Neural progenitor cell (in vitro differentiated cells): ENCODE measurements at regions not wholly inside any gene's neighbourhood (a gene's known extent, or its start where the extent isn't known, plus 50 kb on each side); places are given as distances from the start of the nearest gene placed in this dataset.

Experiments used
- EZH2 ChIP-seq: fragments of 200-600 bp; sonication (generic); IDR thresholded peaks from 2 replicates; pipeline ENCODE4 v1.6.1; 2017; ENCODE audit warnings: antibody characterized with exemption, mild to moderate bottlenecking, moderate library complexity
- TF ChIP-seq, protein P1 (sequence below): fragments of 200-600 bp; sonication (generic); IDR thresholded peaks from 2 replicates; pipeline ENCODE4 v1.5.1; 2017; ENCODE audit warnings: antibody characterized with exemption, mild to moderate bottlenecking

DNA sequence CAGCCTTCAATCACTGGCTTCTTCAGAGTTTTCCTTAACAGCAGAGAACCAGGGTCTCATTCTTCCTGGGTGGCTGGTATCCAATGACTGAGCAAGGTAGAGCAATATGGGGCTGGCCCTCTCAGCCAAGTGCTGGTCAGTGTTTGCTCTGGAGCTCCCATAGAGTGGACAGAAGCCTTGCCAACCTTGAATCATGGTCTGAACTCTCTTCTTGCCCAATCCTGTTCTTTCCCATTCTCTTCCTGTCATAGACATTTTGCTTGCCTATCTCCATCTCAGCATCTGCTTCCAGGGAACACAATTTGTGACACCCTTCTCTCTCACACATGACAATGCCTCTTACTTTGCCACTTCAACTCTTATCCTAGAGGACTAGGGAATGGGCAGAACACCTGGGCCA is 245.6 kb upstream of the PEX5L start:
- TF ChIP-seq, protein P1, sequence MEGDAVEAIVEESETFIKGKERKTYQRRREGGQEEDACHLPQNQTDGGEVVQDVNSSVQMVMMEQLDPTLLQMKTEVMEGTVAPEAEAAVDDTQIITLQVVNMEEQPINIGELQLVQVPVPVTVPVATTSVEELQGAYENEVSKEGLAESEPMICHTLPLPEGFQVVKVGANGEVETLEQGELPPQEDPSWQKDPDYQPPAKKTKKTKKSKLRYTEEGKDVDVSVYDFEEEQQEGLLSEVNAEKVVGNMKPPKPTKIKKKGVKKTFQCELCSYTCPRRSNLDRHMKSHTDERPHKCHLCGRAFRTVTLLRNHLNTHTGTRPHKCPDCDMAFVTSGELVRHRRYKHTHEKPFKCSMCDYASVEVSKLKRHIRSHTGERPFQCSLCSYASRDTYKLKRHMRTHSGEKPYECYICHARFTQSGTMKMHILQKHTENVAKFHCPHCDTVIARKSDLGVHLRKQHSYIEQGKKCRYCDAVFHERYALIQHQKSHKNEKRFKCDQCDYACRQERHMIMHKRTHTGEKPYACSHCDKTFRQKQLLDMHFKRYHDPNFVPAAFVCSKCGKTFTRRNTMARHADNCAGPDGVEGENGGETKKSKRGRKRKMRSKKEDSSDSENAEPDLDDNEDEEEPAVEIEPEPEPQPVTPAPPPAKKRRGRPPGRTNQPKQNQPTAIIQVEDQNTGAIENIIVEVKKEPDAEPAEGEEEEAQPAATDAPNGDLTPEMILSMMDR: no peak
- TF ChIP-seq EZH2: no peak
